ENCODE measurements at regions not wholly inside any gene's neighbourhood (a gene's known extent, or its start where the extent isn't known, plus 50 kb on each side); places are given as distances from the start of the nearest gene placed in this dataset.

- no peak for TF ChIP-seq CTCF (IDR thresholded peaks at IDR 0.05; ENCODE audit: low read depth, low read length, missing control alignments)
- no peak overlapping the region for H3K4me3 ChIP-seq (replicated peaks; ENCODE audit: low read depth, low read length)
- DNase-seq (ENCODE audit: extremely low read depth, low read depth): no peak
Observed at GRCh38 chr2:23149777-23150176, 235.2 kb upstream of the KLHL29 start.

- no peak overlapping the region for H3K4me3 ChIP-seq (replicated peaks; ENCODE audit: low read depth, low read length)
- no peak for DNase-seq (ENCODE audit: extremely low read depth, low read depth)
- TF ChIP-seq CTCF (IDR thresholded peaks at IDR 0.05; ENCODE audit: low read depth, low read length, missing control alignments): no peak
Observed at GRCh38 chr2:23153484-23153883, 231.5 kb upstream of the KLHL29 start.

DNA sequence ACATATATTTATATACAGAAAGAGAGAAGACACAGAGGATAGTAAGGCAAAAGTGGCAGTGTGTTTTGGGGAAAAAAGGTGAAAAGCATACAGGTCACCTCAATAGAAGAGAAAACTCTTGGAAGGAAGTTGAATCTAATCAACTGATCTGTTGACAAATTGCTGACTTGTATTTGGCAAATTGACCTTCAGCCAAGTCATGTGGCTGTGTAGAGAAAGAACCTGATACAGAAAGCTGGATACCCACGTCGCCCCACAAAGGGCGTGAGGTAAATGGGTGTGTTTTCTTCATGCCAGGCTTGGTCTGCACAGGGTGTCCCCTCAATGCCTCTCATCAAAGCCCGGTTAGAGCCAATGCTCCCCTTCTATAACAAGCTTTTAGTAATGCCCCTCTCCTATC, 230.0 kb upstream of the KLHL29 start:
- no peak overlapping the region for H3K4me3 ChIP-seq (replicated peaks; ENCODE audit: low read depth, low read length)
- no peak for TF ChIP-seq CTCF (IDR thresholded peaks at IDR 0.05; ENCODE audit: low read depth, low read length, missing control alignments)
- DNase-seq (ENCODE audit: extremely low read depth, low read depth): no peak

DNA sequence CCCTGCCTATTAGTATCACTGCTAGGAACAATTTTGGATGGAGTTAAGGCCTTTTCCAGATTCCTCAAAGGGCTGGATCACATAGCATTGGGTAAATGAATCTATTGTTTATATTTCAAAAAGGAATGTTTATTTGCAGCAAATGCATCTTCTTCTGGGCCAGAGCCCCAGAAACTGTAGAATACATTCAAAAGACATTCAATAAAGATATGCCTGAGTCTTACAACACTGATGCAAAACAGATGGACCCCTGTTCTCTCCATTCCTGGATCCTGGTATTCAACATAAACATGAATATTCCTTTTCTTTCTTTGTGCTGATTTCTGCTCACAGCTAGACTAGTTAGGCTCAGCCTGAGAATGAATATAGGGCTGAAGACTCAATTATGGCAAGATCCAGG, 227.2 kb upstream of the KLHL29 start:
- no peak for TF ChIP-seq CTCF (IDR thresholded peaks at IDR 0.05; ENCODE audit: low read depth, low read length, missing control alignments)
- no peak for DNase-seq (ENCODE audit: extremely low read depth, low read depth)
- no peak overlapping the region for H3K4me3 ChIP-seq (replicated peaks; ENCODE audit: low read depth, low read length)

- no peak overlapping the region for H3K4me3 ChIP-seq (replicated peaks; ENCODE audit: low read depth, low read length)
- TF ChIP-seq CTCF (IDR thresholded peaks at IDR 0.05; ENCODE audit: low read depth, low read length, missing control alignments): no peak
- DNase-seq (ENCODE audit: extremely low read depth, low read depth): no peak
Observed at GRCh38 chr2:23158306-23158705, 226.7 kb upstream of the KLHL29 start.

- no peak for DNase-seq (ENCODE audit: extremely low read depth, low read depth)
- H3K4me3 ChIP-seq (replicated peaks; ENCODE audit: low read depth, low read length): no peak overlapping the region
- no peak for TF ChIP-seq CTCF (IDR thresholded peaks at IDR 0.05; ENCODE audit: low read depth, low read length, missing control alignments)
Observed at GRCh38 chr2:23159746-23160405, 225.1 kb upstream of the KLHL29 start.

DNA sequence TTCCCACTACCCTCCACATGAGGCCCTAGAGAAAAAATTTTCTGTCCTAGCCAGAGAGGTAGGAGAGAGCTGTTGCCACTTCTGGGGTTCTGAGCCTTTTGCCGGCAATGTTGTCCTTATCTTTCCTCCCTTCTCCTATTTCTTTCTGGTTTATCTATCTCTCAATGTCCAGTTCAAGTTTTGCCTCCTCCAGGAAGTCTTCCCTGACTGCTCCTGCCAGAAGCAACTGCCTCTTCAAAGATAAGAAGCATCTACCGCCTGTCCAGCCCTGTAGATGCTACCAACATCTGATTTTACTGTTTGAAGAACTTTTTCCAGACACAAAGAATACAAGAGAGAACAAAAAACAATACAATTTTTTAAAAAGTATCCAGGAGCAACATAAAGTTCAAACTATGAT, 220.8 kb upstream of the KLHL29 start:
- TF ChIP-seq CTCF (IDR thresholded peaks at IDR 0.05; ENCODE audit: low read depth, low read length, missing control alignments): no peak
- no peak for DNase-seq (ENCODE audit: extremely low read depth, low read depth)
- H3K4me3 ChIP-seq (replicated peaks; ENCODE audit: low read depth, low read length): no peak overlapping the region

Data from HFF-Myc (cell line).